IMR-90 (cell line): ENCODE measurements at regions not wholly inside any gene's neighbourhood (a gene's known extent, or its start where the extent isn't known, plus 50 kb on each side); places are given as distances from the start of the nearest gene placed in this dataset.
"Not testable (repeated sequence)": the region's sequence is repeated elsewhere in the genome, so short reads cannot be mapped to it uniquely, and the experiment has no call there.

Experiments
- MAZ ChIP-seq: IDR thresholded peaks from 2 replicates; pipeline ENCODE4 v1.6.1; 2012; ENCODE audit warnings: low read depth, mild to moderate bottlenecking, low read length, improper control_type of control experiment, moderate library complexity, borderline replicate concordance
- NFE2L2 ChIP-seq: fragments of 150-350 bp; IDR thresholded peaks from 2 replicates; pipeline ENCODE4 v1.6.1; 2016; ENCODE audit warnings: low read depth, mild to moderate bottlenecking, low read length
- POLR2A ChIP-seq: IDR thresholded peaks from 2 replicates; pipeline ENCODE4 v1.6.1; 2012; ENCODE audit warnings: mild to moderate bottlenecking, low read depth, low read length
- TF ChIP-seq, protein P1 (sequence below): conservative IDR thresholded peaks from 2 replicates; pipeline ENCODE4 v1.5.1; 2012; ENCODE audit warnings: mild to moderate bottlenecking, low read depth, low read length, improper control_type of control experiment
- TF ChIP-seq, protein P2 (sequence below): fragments of 150-350 bp; IDR thresholded peaks from 2 replicates; pipeline ENCODE4 v1.6.1; 2017; ENCODE audit warnings: mild to moderate bottlenecking, antibody characterized with exemption, low read length, low read depth
- TF ChIP-seq, protein P3 (sequence below): fragments of 150-350 bp; IDR thresholded peaks from 2 replicates; pipeline ENCODE4 v1.6.1; 2016; ENCODE audit warnings: low read depth, mild to moderate bottlenecking, low read length, moderate library complexity, borderline replicate concordance

DNA sequence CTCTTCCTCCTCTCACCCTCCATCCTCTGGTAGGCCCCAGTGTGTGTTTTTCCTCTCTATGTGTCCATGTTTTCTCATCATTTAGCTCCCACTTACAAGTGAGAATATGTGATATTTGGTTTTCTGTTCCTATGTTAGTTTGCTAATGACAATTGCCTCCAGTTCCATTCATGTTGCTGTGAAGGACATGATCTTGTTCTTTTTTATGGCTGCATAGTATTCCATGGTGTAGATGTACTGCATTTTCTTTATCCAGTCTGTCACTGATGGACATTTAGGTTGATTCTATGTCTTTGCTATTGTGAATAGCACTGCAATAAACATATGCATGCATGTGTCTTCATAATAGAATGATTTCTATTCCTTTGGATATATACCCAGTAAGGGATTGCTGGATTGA lies 1401.6 kb upstream of the ATXN8OS start:
- TF ChIP-seq, protein P1, sequence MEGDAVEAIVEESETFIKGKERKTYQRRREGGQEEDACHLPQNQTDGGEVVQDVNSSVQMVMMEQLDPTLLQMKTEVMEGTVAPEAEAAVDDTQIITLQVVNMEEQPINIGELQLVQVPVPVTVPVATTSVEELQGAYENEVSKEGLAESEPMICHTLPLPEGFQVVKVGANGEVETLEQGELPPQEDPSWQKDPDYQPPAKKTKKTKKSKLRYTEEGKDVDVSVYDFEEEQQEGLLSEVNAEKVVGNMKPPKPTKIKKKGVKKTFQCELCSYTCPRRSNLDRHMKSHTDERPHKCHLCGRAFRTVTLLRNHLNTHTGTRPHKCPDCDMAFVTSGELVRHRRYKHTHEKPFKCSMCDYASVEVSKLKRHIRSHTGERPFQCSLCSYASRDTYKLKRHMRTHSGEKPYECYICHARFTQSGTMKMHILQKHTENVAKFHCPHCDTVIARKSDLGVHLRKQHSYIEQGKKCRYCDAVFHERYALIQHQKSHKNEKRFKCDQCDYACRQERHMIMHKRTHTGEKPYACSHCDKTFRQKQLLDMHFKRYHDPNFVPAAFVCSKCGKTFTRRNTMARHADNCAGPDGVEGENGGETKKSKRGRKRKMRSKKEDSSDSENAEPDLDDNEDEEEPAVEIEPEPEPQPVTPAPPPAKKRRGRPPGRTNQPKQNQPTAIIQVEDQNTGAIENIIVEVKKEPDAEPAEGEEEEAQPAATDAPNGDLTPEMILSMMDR: not testable (repeated sequence)
- TF ChIP-seq POLR2A, MAZ, NFE2L2: not testable (repeated sequence)
- TF ChIP-seq, protein P2, sequence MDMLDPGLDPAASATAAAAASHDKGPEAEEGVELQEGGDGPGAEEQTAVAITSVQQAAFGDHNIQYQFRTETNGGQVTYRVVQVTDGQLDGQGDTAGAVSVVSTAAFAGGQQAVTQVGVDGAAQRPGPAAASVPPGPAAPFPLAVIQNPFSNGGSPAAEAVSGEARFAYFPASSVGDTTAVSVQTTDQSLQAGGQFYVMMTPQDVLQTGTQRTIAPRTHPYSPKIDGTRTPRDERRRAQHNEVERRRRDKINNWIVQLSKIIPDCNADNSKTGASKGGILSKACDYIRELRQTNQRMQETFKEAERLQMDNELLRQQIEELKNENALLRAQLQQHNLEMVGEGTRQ: not testable (repeated sequence)
- TF ChIP-seq, protein P3, sequence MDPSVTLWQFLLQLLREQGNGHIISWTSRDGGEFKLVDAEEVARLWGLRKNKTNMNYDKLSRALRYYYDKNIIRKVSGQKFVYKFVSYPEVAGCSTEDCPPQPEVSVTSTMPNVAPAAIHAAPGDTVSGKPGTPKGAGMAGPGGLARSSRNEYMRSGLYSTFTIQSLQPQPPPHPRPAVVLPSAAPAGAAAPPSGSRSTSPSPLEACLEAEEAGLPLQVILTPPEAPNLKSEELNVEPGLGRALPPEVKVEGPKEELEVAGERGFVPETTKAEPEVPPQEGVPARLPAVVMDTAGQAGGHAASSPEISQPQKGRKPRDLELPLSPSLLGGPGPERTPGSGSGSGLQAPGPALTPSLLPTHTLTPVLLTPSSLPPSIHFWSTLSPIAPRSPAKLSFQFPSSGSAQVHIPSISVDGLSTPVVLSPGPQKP: not testable (repeated sequence)
